Naive thymus-derived CD8-positive, alpha-beta T cell (primary cell): ENCODE measurements at regions not wholly inside any gene's neighbourhood (a gene's known extent, or its start where the extent isn't known, plus 50 kb on each side); places are given as distances from the start of the nearest gene placed in this dataset.

Experiments used
- ATAC-seq, 2 donors: fragments of 150-1000 bp; cut with Tn5 transposase in 1 of 2; sonication (Bioruptor Pico), chemical (Tn5 transposase) in 1 of 2; 1 replicate in 1 of 2; 2 replicates in 1 of 2; pipeline ENCODE4 v1.10.0; 2021; ENCODE audit warnings: mild to moderate bottlenecking in 2 of 2, moderate library complexity in 2 of 2
- POLR2A ChIA-PET: fragments of 350-600 bp; sonication (Branson Sonifier 250); formaldehyde crosslinking; loops from one replicate; lab custom pipeline; 2021; ENCODE audit warnings: antibody characterized with exemption; lab: Charles Lee
- DNase-seq, 10 donors: peaks; one replicate each; pipeline versions ENCODE4 v3.0.0 to v3.0.0-alpha.2; 2020 to 2022
- H3K27ac Mint-ChIP-seq, 10 donors: one replicate each; pipeline ENCODE4 v1.8.0; 2020 to 2022; ENCODE audit warnings: mild to moderate bottlenecking in 10 of 10, mixed read lengths in 10 of 10, moderate library complexity in 4 of 10, inconsistent platforms in 1 of 10
- H3K27me3 Mint-ChIP-seq, 5 donors: one replicate each; pipeline ENCODE4 v1.8.0; 2021 to 2022; ENCODE audit warnings: mixed read lengths in 5 of 5
- H3K36me3 Mint-ChIP-seq, 3 donors: one replicate each; pipeline ENCODE4 v1.8.0; 2020 to 2022; ENCODE audit warnings: mixed read lengths in 3 of 3, mild to moderate bottlenecking in 2 of 3, inconsistent platforms in 1 of 3
- H3K4me1 Mint-ChIP-seq, 4 donors: one replicate each; pipeline ENCODE4 v1.8.0; 2021 to 2022; ENCODE audit warnings: mixed read lengths in 4 of 4
- H3K4me3 Mint-ChIP-seq, 10 donors: one replicate each; pipeline ENCODE4 v1.8.0; 2020 to 2022; ENCODE audit warnings: mild to moderate bottlenecking in 10 of 10, mixed read lengths in 10 of 10, moderate library complexity in 6 of 10, inconsistent platforms in 1 of 10
- H3K9me3 Mint-ChIP-seq, 9 donors: one replicate each; pipeline ENCODE4 v1.8.0; 2020 to 2022; ENCODE audit warnings: mixed read lengths in 9 of 9, mild to moderate bottlenecking in 3 of 9, inconsistent platforms in 1 of 9, moderate library complexity in 1 of 9

DNA sequence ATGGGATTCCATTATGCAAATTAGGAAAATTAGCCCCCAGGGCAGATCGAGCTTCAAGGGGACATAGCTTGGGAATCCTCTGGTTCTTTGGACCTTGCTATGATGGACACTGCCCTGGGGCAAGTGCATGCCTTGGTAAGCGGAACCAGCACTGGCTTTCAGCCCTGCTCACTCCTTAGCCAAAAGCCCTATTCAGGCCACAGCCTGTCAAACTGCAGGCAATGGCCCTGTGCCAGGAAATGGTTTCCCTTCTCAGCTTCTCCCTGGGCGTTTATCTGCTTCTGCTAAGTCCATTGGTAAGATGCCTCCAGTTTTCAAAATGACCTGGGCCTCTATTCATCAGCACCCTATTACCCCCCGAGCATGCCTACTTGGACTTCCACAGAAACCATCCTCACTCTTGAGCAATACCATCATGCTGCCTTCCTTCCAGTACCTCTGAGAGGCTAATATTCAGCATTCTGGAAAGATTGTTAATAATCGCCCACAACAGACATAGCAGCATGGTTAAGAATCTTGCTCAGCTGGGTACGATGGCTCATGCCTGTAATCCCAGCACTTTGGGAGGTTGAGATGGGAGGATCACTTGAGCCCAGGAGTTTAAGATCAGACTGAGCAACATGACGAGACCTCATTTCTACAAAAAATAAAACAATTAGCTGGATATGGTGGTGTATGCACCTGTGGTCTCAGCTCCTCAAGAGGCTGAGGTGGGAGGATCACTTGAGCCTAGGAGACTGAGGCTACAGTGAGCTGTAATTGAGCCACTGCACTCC is 918.6 kb upstream of the AUTS2 start:
- Mint-ChIP-seq H3K36me3 (peaks cover 0 to 3% (median 0%) of the 10 kb centered on the region in 3 donors), H3K9me3 (peaks cover 0 to 31% (median 13%) of the 10 kb centered on the region in 9 donors), H3K4me1 (no peaks in the 10 kb centered on the region), H3K27ac (no peak overlapping the region), H3K27me3 (no peaks in the 10 kb centered on the region), H3K4me3 (no peak overlapping the region)
- no peak for ATAC-seq
- DNase-seq = no peak
- POLR2A ChIA-PET = no interaction called here

DNA sequence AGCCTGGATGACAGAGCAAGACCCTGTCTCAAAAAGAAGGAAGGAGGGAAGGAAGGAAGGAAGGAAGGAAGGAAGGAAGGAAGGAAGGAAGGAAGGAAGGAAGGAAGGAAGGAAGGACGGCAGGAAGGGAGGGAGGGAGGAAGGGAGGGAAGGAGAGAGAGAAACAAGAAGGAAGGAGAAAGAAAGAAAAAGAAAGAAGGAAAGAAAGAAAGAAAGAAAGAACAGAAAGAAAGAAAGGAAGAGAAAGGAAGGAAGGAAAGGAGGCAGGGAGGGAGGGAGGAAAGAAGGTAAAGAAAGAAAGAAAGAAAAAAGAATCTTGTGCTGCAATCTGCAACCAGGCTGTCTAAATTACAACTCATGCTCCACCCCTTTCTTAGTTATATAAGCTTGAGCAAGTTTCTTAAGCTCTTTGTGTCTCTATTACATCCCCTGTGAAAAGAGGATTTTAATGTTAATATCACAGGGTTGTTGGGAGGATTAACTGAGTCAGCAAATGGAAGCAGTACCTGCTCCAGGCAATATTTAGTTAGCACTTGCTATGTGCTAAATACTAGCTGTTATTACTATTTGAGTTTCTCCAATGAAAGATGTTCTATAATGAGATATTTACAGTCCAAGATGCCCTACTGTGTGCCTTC is 917.9 kb upstream of the AUTS2 start:
- POLR2A ChIA-PET = no interaction called here
- H3K4me3 Mint-ChIP-seq = no peak overlapping the region
- peaks cover 0 to 1% (median 0%) of the 10 kb centered on the region in 5 donors for H3K27me3 Mint-ChIP-seq
- DNase-seq (no peak), ATAC-seq (no peak)
- peaks cover 0 to 3% (median 0%) of the 10 kb centered on the region in 3 donors for H3K36me3 Mint-ChIP-seq
- no peak overlapping the region for H3K27ac Mint-ChIP-seq
- H3K9me3 Mint-ChIP-seq = peaks cover 0 to 27% (median 17%) of the 10 kb centered on the region in 9 donors
- no peaks in the 10 kb centered on the region for H3K4me1 Mint-ChIP-seq

DNA sequence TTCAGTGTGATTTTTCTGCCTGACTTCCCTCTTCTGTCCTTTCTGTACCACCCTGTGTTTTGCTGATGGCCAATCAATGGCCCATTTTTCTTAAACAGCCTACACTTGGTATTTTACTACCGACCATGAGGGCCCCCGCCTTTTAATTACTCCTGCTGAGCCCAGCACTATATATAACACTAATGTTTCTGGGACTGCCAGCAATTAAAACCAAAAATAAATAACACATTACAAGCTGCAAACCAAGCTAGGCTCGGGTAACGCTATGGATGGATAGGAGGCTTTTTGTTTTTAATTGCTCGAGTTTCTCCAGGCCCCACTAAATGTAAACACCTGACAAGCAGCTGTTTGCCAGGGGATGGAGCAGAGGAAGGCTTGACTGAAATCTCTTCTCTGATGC is 915.4 kb upstream of the AUTS2 start:
- Mint-ChIP-seq H3K27me3 (peaks cover 0 to 1% (median 0%) of the 10 kb centered on the region in 5 donors), H3K4me3 (no peak overlapping the region), H3K4me1 (no peaks in the 10 kb centered on the region), H3K36me3 (no peaks in the 10 kb centered on the region), H3K9me3 (peaks cover 0 to 29% (median 9%) of the 10 kb centered on the region in 9 donors), H3K27ac (no peak overlapping the region)
- POLR2A ChIA-PET = no interaction called here
- DNase-seq (no peak), ATAC-seq (no peak)

DNA sequence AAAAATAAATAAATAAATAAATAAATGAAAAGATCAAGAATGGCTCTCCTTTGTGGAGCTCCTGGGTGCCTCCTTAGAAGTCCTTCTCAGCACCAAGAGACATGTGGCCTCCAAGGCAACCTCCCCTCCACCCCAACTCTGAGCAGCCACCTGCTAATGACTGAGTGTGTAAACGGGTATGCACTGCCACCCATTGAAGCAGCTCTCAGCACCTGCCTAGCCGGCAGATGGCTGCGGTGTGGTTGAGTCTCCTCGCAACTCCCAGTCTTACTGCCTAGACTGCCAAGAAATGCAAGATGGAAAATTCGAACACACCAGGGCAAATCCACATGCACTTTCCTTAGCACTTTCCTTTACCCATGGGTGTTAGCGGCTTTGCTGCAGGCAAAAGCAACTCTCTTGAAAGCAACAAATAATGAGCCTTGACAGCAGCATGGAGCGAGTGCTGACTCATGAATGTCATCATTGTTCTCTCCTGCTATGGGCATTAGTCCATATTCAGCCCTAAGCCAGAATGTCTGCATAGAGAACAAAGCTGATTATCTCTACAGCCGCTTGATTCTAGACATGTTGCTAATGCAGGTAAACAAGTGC is 913.9 kb upstream of the AUTS2 start:
- Mint-ChIP-seq H3K4me1 (no peaks in the 10 kb centered on the region), H3K36me3 (peaks cover 0 to 5% (median 0%) of the 10 kb centered on the region in 3 donors), H3K4me3 (no peak overlapping the region), H3K27me3 (peaks cover 0 to 1% (median 0%) of the 10 kb centered on the region in 5 donors), H3K27ac (no peak overlapping the region), H3K9me3 (peaks cover 0 to 34% (median 10%) of the 10 kb centered on the region in 9 donors)
- DNase-seq (no peak), ATAC-seq (no peak)
- POLR2A ChIA-PET = no interaction called here

DNA sequence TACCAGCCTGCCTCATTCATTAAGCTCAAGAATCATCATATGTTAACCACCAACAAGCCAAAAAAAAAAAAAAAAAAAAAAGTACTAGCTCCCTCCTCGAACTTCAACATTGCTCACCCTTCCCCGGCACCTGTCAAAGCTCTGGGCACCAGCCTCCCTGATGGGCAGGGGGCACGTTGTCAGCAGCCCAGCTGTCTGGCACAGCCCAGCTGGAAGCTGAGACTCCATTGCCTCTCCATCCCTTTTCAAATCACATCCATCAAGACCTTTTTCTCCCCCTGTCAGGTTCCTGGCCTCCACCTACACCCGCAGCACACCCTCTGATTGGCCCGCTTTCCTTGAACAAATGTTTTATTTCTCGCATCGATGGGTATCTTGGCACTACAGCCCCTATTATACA is 913.3 kb upstream of the AUTS2 start:
- H3K27me3 Mint-ChIP-seq = peaks cover 0 to 1% (median 0%) of the 10 kb centered on the region in 5 donors
- no peak overlapping the region for H3K27ac Mint-ChIP-seq
- no peak for DNase-seq
- H3K9me3 Mint-ChIP-seq = peaks cover 0 to 30% (median 9%) of the 10 kb centered on the region in 9 donors
- H3K36me3 Mint-ChIP-seq = peaks cover 0 to 5% (median 0%) of the 10 kb centered on the region in 3 donors
- H3K4me1 Mint-ChIP-seq = no peaks in the 10 kb centered on the region
- POLR2A ChIA-PET = no interaction called here
- no peak for ATAC-seq
- no peak overlapping the region for H3K4me3 Mint-ChIP-seq

DNA sequence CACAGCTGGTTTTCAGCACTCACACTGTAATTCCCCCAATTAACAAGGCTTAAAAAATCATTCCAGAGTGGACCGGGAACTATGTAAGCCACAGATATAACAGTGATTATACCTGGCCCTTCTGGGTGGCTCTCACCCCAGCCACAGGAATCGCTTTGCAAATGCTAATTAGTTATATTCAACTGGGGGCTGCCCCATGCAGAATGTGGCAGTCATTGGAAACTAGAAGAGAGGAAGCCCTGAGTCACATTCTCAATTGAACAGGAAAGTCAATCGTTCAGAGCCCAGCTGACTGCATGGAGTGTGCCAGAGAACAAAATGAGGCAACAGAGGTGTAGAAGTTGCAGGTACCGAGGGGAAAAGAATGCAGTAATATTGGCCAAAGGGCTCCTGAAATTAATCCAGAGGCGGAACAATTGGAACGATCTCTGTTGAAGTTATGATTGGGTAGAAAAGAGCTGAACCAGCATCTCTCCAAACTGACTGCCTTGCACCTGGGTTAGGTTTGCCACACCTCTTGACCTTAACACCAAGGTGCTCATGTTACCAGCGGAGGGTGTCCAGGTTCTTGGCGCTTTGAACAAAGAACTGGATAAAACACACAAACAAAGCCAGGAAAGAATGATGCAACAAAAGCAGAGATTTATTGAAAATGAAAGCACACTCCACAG is 909.7 kb upstream of the AUTS2 start:
- Mint-ChIP-seq H3K27me3 (peaks cover 0 to 1% (median 0%) of the 10 kb centered on the region in 5 donors), H3K36me3 (peaks cover 0 to 5% (median 0%) of the 10 kb centered on the region in 3 donors), H3K4me3 (no peak overlapping the region), H3K9me3 (peaks cover 0 to 44% (median 10%) of the 10 kb centered on the region in 9 donors), H3K27ac (no peak overlapping the region), H3K4me1 (no peaks in the 10 kb centered on the region)
- DNase-seq (no peak), ATAC-seq (no peak)
- POLR2A ChIA-PET = no interaction called here

DNA sequence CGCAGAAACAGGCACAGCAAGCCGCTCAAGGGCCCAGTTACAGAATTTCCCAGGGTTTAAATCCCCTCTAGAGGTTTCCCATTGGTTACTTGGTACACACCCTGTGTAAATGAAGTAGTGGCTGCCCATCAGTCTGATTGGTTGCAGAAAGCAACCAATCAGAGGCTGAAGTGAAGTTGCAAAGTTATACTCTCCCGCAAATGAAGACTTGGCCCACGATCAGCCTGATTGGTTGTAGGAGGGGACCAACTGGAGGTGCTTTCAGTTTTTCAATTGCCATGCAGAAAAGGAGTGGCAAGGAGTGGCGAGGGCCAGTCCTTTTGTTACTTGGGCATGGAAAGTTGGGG is 909.2 kb upstream of the AUTS2 start:
- H3K27ac Mint-ChIP-seq = no peak overlapping the region
- peaks cover 0 to 47% (median 10%) of the 10 kb centered on the region in 9 donors for H3K9me3 Mint-ChIP-seq
- ATAC-seq = no peak
- no peak for DNase-seq
- H3K4me1 Mint-ChIP-seq = no peaks in the 10 kb centered on the region
- POLR2A ChIA-PET = no interaction called here
- H3K27me3 Mint-ChIP-seq = peaks cover 0 to 1% (median 0%) of the 10 kb centered on the region in 5 donors
- peaks cover 0 to 5% (median 0%) of the 10 kb centered on the region in 3 donors for H3K36me3 Mint-ChIP-seq
- no peak overlapping the region for H3K4me3 Mint-ChIP-seq

DNA sequence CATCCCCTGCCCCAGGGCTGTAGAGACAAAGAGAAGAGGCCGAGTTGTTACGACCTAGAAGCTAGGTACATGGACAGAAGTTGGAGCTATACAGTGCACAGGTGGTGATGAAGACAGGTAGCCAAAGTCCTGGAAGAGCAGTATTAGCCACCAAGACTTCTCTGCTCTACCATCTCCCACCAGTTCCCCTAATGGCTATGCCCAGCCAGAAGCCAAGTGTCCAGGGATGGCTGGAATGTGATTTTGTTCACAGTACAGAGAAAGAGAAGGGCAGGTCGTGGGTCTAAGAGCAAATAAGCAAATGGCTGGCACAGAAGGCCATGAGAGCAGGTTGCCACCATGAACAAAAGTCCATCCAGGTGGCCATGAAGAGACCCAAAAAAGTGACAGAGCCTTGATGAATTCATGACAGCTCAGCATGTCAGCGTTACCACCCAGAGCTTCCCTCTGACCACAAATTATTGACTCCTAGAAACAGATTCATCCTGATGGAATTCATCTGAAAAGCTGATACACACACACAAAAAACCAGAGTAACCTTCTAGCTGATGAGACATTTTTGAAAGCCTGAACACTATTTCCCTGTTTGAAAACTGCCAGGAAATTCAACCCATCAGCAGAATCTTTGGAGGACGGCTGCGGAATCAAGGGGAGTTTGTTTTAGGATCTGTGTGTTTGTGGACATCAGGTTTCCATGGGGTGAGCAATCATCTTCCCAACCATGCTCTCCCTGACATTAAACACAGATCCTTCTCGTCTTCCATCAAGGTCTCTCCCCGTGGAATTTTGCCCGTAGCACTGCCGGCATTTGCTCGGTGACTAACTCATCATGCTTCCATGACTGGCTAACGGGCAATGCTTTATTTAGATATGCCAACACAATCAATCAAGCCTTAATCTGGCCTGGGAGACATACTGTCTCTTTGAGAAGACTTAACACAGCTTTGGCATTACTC is 906.7 kb upstream of the AUTS2 start:
- H3K4me3 Mint-ChIP-seq = no peak overlapping the region
- ATAC-seq (no peak), DNase-seq (no peak)
- no peak overlapping the region for H3K27ac Mint-ChIP-seq
- peaks cover 0 to 12% (median 0%) of the 10 kb centered on the region in 3 donors for H3K36me3 Mint-ChIP-seq
- no peaks in the 10 kb centered on the region for H3K27me3 Mint-ChIP-seq
- no peaks in the 10 kb centered on the region for H3K4me1 Mint-ChIP-seq
- H3K9me3 Mint-ChIP-seq = peaks cover 0 to 47% (median 13%) of the 10 kb centered on the region in 9 donors
- POLR2A ChIA-PET = no interaction called here

DNA sequence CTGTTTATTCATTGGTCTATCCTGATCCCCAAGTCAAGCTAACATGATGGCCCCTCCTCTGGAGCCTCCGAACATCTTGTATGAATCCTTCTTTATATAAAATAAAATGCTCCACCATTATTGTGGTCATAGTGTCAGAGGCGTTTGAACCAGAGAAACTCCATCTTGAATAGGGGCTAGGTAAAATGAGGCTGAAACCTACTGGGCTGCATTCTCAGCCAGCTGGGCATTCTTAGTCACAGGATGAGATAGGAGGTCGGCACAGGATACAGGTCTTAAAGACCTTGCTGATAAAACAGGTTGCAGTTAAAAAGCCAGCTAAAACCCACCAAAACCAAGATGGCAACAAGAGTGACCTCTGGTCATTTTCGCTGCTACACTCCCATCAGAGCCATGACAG is 905.8 kb upstream of the AUTS2 start:
- ATAC-seq (no peak), DNase-seq (no peak)
- Mint-ChIP-seq H3K27ac (no peak overlapping the region), H3K36me3 (peaks cover 0 to 12% (median 0%) of the 10 kb centered on the region in 3 donors), H3K4me3 (no peak overlapping the region), H3K9me3 (peaks cover 0 to 46% (median 14%) of the 10 kb centered on the region in 9 donors), H3K4me1 (no peaks in the 10 kb centered on the region), H3K27me3 (no peaks in the 10 kb centered on the region)
- POLR2A ChIA-PET = no interaction called here

DNA sequence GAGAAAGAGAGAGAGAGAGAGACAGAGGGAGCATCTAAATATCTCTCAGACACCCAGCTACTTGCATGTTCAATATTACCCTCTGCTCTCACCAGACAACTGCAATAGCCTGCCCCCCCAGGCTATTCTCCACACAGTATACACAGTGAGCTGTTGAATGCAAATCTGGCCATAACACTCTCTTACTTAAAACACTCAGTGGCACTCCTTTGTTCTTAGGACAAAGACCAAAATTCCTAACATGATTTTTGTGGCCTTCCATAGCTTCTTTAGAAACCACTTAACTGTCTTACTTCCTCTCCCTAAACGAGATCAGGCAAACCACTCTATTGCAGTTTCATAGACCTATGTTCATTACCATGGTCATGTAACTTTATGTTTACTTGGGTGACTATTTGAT is 903.6 kb upstream of the AUTS2 start:
- no peaks in the 10 kb centered on the region for H3K4me1 Mint-ChIP-seq
- POLR2A ChIA-PET = no interaction called here
- peaks cover 0 to 7% (median 0%) of the 10 kb centered on the region in 3 donors for H3K36me3 Mint-ChIP-seq
- no peak overlapping the region for H3K27ac Mint-ChIP-seq
- no peak overlapping the region for H3K4me3 Mint-ChIP-seq
- H3K27me3 Mint-ChIP-seq = no peaks in the 10 kb centered on the region
- ATAC-seq (no peak), DNase-seq (no peak)
- peaks cover 0 to 39% (median 15%) of the 10 kb centered on the region in 9 donors for H3K9me3 Mint-ChIP-seq

DNA sequence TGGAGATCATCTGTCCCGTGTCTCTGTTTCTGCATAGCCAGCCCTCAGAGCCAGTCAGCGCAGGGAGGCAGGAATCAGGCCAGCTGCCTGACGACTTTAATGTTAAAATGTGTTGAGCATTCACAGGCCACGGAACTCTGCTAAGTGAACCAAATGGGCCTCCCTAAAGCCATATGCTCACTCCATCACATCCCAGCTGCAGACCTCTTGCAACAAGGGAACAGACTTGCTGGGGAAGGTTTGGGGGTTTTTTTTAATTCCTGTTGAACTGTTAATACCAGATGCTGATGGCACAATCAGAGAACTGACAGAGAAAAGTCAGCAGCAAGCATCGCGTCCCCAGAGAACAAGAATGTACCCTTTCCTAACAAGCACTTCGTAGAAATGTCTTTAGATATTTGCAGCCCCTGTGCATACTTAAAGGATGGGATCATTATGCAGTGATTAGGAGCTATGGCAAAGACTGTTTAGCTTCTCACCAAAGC is 900.4 kb upstream of the AUTS2 start:
- Mint-ChIP-seq H3K4me1 (no peaks in the 10 kb centered on the region), H3K4me3 (no peak overlapping the region), H3K27ac (no peak overlapping the region), H3K27me3 (no peaks in the 10 kb centered on the region), H3K36me3 (peaks cover 0 to 7% (median 0%) of the 10 kb centered on the region in 3 donors), H3K9me3 (peaks cover 0 to 31% (median 10%) of the 10 kb centered on the region in 9 donors)
- ATAC-seq (no peak), DNase-seq (no peak)
- POLR2A ChIA-PET = no interaction called here
